ENCODE measurements at regions not wholly inside any gene's neighbourhood (a gene's known extent, or its start where the extent isn't known, plus 50 kb on each side); places are given as distances from the start of the nearest gene placed in this dataset.

- DNase-seq = no peak
- no peaks in the 10 kb centered on the region for H3K4me1 ChIP-seq
- TF ChIP-seq EP300 (IDR thresholded peaks at IDR 0.05) (no peak), POLR2AphosphoS5 (IDR thresholded peaks at IDR 0.05) (no peak), POLR2A (IDR thresholded peaks at IDR 0.05) (no peak), CTCF (IDR thresholded peaks at IDR 0.05) (no peak)
- H3K27ac ChIP-seq = no peak overlapping the region
- intact Hi-C loops (cut with DNase I; ENCODE audit: low total_unique reads) = no loop called here
- H3K9me3 ChIP-seq = no peaks in the 10 kb centered on the region
- no peaks in the 10 kb centered on the region for H3K36me3 ChIP-seq
- 75 to 80% (median 78%) methylated on average over 3 of the region's 3 CpGs for WGBS, 5 donors
- peaks cover 0 to 8% (median 4%) of the 10 kb centered on the region in 3 donors for H3K27me3 ChIP-seq
- H3K4me3 ChIP-seq = no peak overlapping the region
Measured at GRCh38 chr11:33551051-33551450, 149.6 kb downstream of the C11orf91 start.

GRCh38 chr11:33549483-33549882 lies 151.1 kb downstream of the C11orf91 start:
- Histone ChIP-seq H3K27me3 (peaks cover 0 to 8% (median 4%) of the 10 kb centered on the region in 3 donors), H3K27ac (no peak overlapping the region), H3K9me3 (no peaks in the 10 kb centered on the region), H3K4me1 (no peaks in the 10 kb centered on the region), H3K4me3 (no peak overlapping the region), H3K36me3 (no peaks in the 10 kb centered on the region)
- 62 to 80% (median 74%) methylated on average over 6 of the region's 6 CpGs for WGBS, 5 donors
- TF ChIP-seq EP300 (IDR thresholded peaks at IDR 0.05) = no peak
- TF ChIP-seq POLR2A (IDR thresholded peaks at IDR 0.05) = no peak
- no peak for TF ChIP-seq POLR2AphosphoS5 (IDR thresholded peaks at IDR 0.05)
- TF ChIP-seq CTCF (IDR thresholded peaks at IDR 0.05) = no peak
- intact Hi-C loops (cut with DNase I; ENCODE audit: low total_unique reads) = loop anchor here (10.0 kb wide), 2 partner anchors 135 to 195 kb away; no protein-coding TSS in a partner anchor
- no peak for DNase-seq

- H3K27ac ChIP-seq = no peak overlapping the region
- H3K9me3 ChIP-seq = no peaks in the 10 kb centered on the region
- no peak overlapping the region for H3K4me3 ChIP-seq
- no peaks in the 10 kb centered on the region for H3K4me1 ChIP-seq
- H3K36me3 ChIP-seq = no peaks in the 10 kb centered on the region
- intact Hi-C loops (cut with DNase I; ENCODE audit: low total_unique reads) = loop anchor here (10.0 kb wide), 2 partner anchors 139 to 199 kb away; no protein-coding TSS in a partner anchor
- peaks cover 0 to 20% (median 1%) of the 10 kb centered on the region in 3 donors for H3K27me3 ChIP-seq
- no peak for DNase-seq
- no peak for TF ChIP-seq POLR2A (IDR thresholded peaks at IDR 0.05)
- TF ChIP-seq EP300 (IDR thresholded peaks at IDR 0.05) = no peak
- no peak for TF ChIP-seq CTCF (IDR thresholded peaks at IDR 0.05)
- no peak for TF ChIP-seq POLR2AphosphoS5 (IDR thresholded peaks at IDR 0.05)
Measured at GRCh38 chr11:33545931-33546330, 154.7 kb downstream of the C11orf91 start.

- Histone ChIP-seq H3K27ac (no peak overlapping the region), H3K4me3 (no peak overlapping the region), H3K9me3 (no peaks in the 10 kb centered on the region), H3K27me3 (peaks cover 0 to 19% (median 0%) of the 10 kb centered on the region in 3 donors), H3K36me3 (no peaks in the 10 kb centered on the region), H3K4me1 (no peaks in the 10 kb centered on the region)
- no peak for DNase-seq
- WGBS, 5 donors = 84 to 93% (median 90%) methylated on average over 8 to 17 of the region's 17 CpGs
- intact Hi-C loops (cut with DNase I; ENCODE audit: low total_unique reads) = loop anchor here (10.0 kb wide), 2 partner anchors 140 to 200 kb away; no protein-coding TSS in a partner anchor
- TF ChIP-seq POLR2A (IDR thresholded peaks at IDR 0.05) (no peak), EP300 (IDR thresholded peaks at IDR 0.05) (no peak), CTCF (IDR thresholded peaks at IDR 0.05) (no peak), POLR2AphosphoS5 (IDR thresholded peaks at IDR 0.05) (no peak)
Measured at GRCh38 chr11:33544593-33545373, 155.8 kb downstream of the C11orf91 start.
